8988T (cell line): ENCODE measurements at regions not wholly inside any gene's neighbourhood (a gene's known extent, or its start where the extent isn't known, plus 50 kb on each side); places are given as distances from the start of the nearest gene placed in this dataset.
"Not testable (repeated sequence)": the region's sequence is repeated elsewhere in the genome, so short reads cannot be mapped to it uniquely, and the experiment has no call there.

Experiments used
- DNase-seq: peaks from one replicate; pipeline ENCODE4 v3.0.0; 2011

GRCh38 chr12:47478426-47478825, 227.4 kb downstream of the RPAP3 start:
- DNase-seq, result no peak

- DNase-seq, result no peak
Observed at GRCh38 chr12:47473091-47473490, 232.7 kb downstream of the RPAP3 start.

DNA sequence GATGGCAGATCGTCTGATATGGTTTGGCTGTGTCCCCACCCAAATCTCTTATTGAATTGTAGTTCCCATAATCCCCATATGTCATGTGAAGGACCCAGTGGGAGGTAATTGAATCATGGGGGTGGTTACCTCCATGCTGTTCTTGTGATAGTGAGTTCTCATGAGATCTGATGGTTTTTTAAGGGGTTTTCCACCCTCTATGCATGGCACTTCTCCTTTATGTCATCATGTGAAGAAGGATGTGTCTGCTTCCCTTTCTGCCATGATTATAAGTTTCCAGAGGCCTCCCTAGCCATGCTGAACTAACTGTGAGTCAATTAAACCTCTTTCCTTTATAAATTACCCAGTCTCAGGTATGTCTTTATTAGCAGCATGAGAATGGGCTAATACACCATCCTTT, 235.5 kb downstream of the RPAP3 start:
- DNase-seq, result not testable (repeated sequence)

DNA sequence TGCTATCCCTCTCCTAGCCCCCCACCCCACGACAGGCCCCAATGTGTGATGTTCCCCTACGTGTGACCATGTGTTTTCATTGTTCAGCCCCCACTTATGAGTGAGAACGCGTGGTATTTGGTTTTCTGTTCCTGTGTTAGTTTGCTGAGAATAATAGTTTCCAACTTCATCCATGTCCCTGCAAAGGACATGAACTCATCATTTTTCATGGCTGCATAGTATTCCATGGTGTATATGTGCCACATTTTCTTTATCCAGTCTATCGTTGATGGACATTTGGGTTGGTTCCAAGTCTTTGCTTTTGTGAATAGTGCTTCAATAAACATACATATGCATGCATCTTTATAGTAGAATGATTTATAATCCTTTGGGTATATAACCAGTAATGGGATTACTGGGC, 241.9 kb downstream of the RPAP3 start:
- DNase-seq, result not testable (repeated sequence)

- DNase-seq, result no peak
Observed at GRCh38 chr12:47458279-47458678, 247.6 kb downstream of the RPAP3 start.

GRCh38 chr12:47449797-47450196, 256.0 kb downstream of the RPAP3 start:
- no peak for DNase-seq

- DNase-seq, result no peak
Observed at GRCh38 chr12:47442310-47442709, 263.5 kb downstream of the RPAP3 start.

DNA sequence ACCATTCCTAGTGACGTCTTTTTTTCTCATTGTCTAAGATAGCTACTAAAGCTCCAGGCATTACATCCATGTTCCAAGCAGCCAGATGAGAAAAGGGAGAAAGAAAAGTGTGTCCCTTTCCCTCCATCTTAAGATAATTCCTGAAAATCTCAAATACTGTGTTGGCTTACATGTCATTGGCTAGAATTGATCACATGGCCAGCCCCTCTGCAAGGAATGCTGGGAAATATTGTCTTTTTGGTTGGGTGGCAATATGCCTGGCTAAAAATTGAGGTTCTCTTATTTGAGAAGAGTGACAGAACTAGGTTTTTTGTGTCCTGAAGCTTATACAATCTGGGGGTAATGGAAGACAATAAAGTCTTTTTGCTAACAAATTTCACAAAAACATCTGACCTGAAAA, 264.3 kb downstream of the RPAP3 start:
- DNase-seq, result no peak

DNA sequence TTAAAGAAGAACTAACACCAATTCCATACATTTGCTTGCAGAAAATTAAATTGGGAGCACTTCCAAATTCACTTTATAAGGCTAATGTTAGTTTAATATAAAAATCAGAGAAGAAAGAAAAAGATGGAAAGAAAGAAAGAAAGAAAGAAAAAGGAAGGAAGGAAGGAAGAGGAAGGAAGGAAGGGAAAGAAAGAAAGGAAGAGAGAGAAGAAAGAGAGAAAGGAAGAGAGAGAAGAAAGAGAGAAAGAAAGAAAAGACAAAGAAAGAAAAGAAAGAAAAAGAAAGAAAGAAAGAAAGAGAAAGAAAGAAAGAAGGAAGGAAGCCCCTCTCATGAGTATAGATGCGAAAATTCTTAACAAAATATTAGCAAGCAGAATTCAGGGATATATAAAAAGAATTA, 267.7 kb downstream of the RPAP3 start:
- DNase-seq, result no peak

DNA sequence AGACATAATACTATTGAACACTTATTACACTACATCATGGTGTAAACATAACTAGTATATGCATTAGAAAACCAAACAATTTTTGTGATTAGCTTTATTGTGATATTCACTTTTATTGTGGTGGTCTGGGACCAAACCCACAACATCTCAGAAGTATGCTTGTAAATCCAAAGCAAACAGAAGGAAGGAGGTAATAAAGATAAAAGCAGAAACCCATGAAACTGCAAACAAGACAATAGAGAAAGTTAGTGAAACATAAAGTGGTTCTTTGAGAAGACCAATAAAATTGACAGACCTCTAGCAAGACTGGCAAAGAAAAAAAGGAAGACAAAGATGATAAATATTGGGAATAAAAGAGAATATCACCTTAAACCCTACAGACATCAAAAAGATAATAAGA, 268.3 kb downstream of the RPAP3 start:
- no peak for DNase-seq

DNA sequence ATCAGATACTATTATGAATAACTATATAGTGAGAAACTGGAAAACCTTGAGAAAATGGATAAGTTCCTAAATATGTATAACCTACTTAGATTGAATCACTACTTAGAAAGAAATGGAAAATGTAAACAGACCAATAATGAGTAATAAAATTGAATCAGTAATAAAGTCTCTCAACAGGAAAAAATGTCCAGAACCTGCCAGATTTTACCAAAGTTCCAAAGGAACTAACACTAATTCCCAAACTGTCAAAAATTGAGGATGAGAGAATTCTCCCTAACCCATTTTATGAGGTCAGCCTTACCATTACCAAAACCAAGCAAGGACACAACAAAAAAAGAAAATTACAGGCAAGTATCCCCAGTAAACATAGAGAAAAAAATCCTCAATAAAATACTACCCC, 272.0 kb downstream of the RPAP3 start:
- no peak for DNase-seq

- DNase-seq, result not testable (repeated sequence)
Observed at GRCh38 chr12:47426678-47427309, 279.0 kb downstream of the RPAP3 start.

DNA sequence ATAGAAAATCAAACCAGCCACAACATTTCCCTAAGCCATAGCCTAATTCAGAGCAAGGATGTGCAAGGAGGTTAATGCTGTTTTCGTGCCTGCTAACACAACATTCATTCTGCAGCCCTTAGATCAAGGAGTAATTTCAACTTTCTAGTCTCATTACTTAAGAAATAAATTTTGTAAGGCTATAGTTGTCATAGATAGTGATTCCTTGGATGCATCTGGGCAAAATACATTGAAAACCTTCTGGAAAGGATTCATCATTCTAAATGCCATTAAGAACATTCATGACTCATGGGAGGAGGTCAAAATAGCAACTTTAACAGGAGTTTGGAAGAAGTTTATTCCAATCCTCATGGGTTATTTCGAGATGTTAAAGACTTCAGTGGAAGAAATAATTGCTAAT, 283.2 kb downstream of the RPAP3 start:
- DNase-seq, result no peak

DNA sequence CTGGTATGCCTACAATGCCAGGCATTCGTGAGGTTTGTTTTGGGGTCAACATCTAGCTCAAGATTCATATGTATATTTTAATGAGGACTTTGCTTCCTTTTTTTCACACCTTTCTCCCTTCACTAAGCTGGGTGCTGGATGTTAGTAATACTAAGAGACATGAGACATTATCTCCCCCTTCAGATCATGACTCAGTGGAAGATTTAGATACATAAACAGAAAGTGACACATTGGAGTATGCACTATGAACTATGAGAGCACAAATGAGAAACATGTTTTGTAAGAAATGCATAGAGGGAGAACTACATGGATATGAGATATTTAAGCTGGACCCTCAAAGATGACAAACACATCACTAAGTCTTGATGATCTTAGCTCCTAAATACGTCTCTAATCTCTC, 286.3 kb downstream of the RPAP3 start:
- no peak for DNase-seq

GRCh38 chr12:47417955-47418354, 287.9 kb downstream of the RPAP3 start:
- DNase-seq, result no peak

- DNase-seq, result no peak
Observed at GRCh38 chr12:47417121-47417520, 288.7 kb downstream of the RPAP3 start.

DNA sequence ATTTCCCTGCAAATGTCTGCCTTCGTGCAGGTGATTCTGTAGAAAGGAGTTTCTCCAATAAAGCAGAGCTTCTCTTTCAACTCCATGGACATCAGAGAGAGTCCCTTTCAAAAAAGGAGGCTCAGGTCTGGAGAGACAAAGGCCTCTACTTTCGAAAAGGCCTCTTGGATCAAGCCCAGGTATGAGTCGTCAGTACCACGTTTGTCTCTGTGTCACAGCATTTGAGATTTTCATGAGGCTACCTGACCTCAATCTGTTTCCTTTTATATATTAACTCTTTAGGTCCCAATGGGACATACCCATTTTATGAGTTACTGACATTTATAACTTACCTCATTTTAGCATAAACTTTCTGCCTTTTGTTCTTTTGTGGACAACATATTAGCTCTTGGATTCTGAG, 290.8 kb downstream of the RPAP3 start:
- no peak for DNase-seq

DNA sequence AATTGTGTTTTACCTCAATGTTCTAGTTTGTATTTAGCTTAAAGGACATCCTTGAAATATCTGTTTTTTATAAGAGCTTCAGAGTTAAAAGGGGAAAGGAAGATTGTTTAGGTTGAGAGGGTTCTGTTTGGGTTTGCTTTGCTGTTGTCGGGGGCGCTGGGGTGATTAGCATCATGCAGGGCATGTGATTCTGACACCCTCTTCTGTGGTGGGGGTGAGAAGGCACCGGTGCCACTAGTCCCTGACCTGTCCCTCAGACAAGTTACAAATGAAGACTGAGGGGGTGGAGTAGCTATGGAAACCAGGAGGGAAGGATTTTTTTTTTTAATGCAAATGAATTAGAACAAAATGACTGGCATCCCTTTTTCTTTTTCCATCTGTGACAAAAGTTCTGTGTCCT, 291.3 kb downstream of the RPAP3 start:
- no peak for DNase-seq

- no peak for DNase-seq
Observed at GRCh38 chr12:47413806-47414205, 292.0 kb downstream of the RPAP3 start.

DNA sequence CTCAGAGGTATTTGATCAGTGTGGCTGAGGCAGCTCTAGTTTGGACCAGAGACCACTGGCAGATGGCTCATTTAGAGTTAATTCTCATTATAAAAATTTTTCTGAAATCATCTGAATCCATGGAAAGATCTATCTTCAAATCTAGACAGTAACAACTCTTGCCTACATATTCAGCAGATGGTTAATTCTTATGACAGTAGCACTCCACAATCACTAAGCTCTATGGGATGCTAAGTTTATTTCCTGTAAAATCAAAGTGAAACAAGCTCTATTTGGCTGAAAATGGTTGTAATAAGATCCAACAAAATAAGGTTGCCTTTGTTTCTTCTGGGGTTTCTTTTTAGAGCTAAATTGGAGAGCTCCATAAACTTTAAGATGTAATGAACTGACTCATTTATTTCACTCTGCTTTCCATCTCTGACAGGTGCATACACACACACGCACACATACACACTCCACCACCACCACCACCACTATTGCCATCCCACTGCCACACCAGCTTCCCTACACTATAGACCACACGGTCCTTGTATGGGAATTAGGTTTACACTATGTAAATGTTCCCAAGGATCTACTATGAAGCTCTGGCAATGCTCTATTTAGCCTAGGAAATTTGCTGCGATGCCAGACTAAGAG, 293.1 kb downstream of the RPAP3 start:
- DNase-seq, result no peak

GRCh38 chr12:47411966-47412365, 293.9 kb downstream of the RPAP3 start:
- no peak for DNase-seq

DNA sequence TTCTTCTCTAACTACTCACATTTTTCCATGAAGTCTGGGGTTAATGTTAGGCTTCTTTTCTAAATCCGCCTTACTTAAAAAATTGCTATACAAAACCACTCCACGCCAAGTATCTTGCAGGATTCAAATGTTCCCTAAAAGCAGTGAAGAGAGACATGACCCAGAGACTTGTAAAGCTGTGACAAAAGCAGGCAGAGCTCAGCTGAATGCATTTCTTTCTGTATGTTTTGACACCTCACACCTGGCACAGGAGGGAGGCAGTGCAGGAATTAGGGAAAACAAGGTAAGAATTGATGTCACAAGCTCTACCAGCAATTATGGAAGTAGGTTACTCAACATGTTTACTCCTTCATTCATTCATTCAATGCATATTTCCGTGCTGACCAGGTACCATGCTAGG, 295.0 kb downstream of the RPAP3 start:
- DNase-seq, result no peak

DNA sequence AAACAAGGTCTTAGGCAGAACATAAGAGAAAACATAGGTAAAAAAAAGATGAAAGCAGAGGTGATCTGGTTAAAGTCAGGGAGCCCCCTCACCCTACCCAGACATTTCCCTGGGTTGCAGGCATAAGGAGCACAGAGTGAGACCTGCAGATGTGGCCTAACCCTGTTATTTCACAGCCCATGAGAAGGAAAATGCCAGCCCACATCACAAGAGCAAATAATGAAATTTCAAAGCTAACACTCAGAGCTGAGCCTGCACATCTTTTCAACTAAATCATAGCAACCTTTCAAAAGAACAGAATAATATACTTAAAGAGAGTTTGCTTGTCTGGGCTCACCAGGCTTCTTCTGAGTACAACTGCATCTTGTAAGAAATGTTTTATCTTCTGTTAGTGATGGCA, 295.4 kb downstream of the RPAP3 start:
- no peak for DNase-seq

DNA sequence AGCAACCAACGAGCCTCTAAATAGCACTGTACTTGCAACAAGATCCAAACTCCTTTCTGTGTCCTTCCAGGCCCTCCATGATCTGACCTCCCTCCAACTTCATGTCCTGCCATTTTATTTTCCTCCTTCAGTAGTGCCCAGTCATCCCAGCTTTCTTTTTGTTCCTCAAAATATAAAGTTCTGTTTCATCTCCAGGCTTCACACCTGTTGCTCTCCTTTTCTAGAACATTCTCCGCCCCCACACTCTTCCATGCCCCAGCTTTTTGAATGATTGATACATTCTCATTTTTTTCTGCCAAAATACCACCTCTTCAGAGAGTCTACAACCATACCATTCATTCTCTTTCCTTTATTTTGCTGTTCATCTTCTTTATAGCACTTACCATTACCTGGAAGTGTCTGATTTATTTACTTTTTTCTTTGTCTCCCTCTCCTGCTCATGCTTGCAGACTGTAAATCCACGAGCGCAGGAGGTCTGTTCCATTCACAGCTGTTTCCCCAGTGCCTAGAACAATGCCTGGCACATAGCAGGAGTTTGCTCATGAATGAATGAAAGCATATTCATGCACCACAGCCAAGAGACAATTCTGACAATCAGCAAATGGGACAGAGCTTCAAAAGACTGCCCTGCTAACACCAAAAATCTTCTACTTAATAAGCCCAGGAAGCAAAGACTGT, 296.4 kb downstream of the RPAP3 start:
- DNase-seq, result no peak
